Mesendoderm (in vitro differentiated cells): ENCODE measurements at regions not wholly inside any gene's neighbourhood (a gene's known extent, or its start where the extent isn't known, plus 50 kb on each side); places are given as distances from the start of the nearest gene placed in this dataset.

ENCODE experiments used
- DNase-seq: peaks from one replicate; pipeline ENCODE4 v3.0.0; 2013
- H2AK5ac ChIP-seq: 2 replicates; pipeline ENCODE4 v1.6.1; 2013; ENCODE audit warnings: low read length, inconsistent platforms
- H2BK120ac ChIP-seq: 2 replicates; pipeline ENCODE4 v1.6.1; 2013; ENCODE audit warnings: low read depth, mild to moderate bottlenecking, low read length, moderate library complexity, mixed read lengths
- H2BK15ac ChIP-seq: replicated peaks from 2 replicates; pipeline ENCODE4 v1.6.1; 2013; ENCODE audit warnings: low read depth, mild to moderate bottlenecking, moderate library complexity
- H2BK5ac ChIP-seq: 2 replicates; pipeline ENCODE4 v1.6.1; 2013; ENCODE audit warnings: low read length, inconsistent platforms
- H3K18ac ChIP-seq: 2 replicates; pipeline ENCODE4 v1.6.1; 2013; ENCODE audit warnings: mild to moderate bottlenecking, low read length, mixed read lengths
- H3K23ac ChIP-seq: one replicate; pipeline ENCODE4 v1.6.1; 2013; ENCODE audit warnings: low read length
- H3K27ac ChIP-seq: 2 replicates; pipeline ENCODE4 v1.5.1; 2013; ENCODE audit warnings: low read depth, mild to moderate bottlenecking, inconsistent platforms, low read length, moderate library complexity
- H3K27me3 ChIP-seq: 2 replicates; pipeline ENCODE4 v1.6.1; 2013; ENCODE audit warnings: low read length, control low read depth, mild to moderate bottlenecking, inconsistent platforms; ENCODE audit not compliant: insufficient read depth, poor library complexity
- H3K36me3 ChIP-seq: 2 replicates; pipeline ENCODE4 v1.6.1; 2013; ENCODE audit warnings: low read length, inconsistent platforms; ENCODE audit not compliant: control insufficient read depth, insufficient read depth
- H3K4ac ChIP-seq: one replicate; pipeline ENCODE4 v1.6.1; 2013; ENCODE audit warnings: low read depth, mild to moderate bottlenecking, low read length, moderate library complexity
- H3K4me1 ChIP-seq: 2 replicates; pipeline ENCODE4 v1.6.1; 2013; ENCODE audit warnings: low read depth, low read length, inconsistent platforms; ENCODE audit not compliant: control insufficient read depth
- H3K4me2 ChIP-seq: 2 replicates; pipeline ENCODE4 v1.6.1; 2013; ENCODE audit warnings: low read length
- H3K4me3 ChIP-seq: 2 replicates; pipeline ENCODE4 v1.5.1; 2013; ENCODE audit warnings: mild to moderate bottlenecking, low read length
- H3K56ac ChIP-seq: one replicate; pipeline ENCODE4 v1.6.1; 2013; ENCODE audit warnings: low read length
- H3K79me1 ChIP-seq: 2 replicates; pipeline ENCODE4 v1.6.1; 2013; ENCODE audit warnings: low read length, inconsistent platforms
- H3K79me2 ChIP-seq: 2 replicates; pipeline ENCODE4 v1.6.1; 2013; ENCODE audit warnings: mild to moderate bottlenecking, low read length; ENCODE audit not compliant: control insufficient read depth, insufficient read depth
- H3K9ac ChIP-seq: 2 replicates; pipeline ENCODE4 v1.6.1; 2013; ENCODE audit warnings: low read length, inconsistent platforms
- H4K5ac ChIP-seq: one replicate; pipeline ENCODE4 v1.6.1; 2013; ENCODE audit warnings: low read length
- H4K8ac ChIP-seq: one replicate; pipeline ENCODE4 v1.6.1; 2013; ENCODE audit warnings: low read depth, mild to moderate bottlenecking, control low read depth, low read length, moderate library complexity
- WGBS: extraction: QIAGEN DNeasy Blood & Tissue Kit; methylation state at CpG from one replicate; pipeline ENCODE4 v1.1.7; 2013; ENCODE audit warnings: low lambda C conversion rate, missing lambda C conversion rate; ENCODE audit not compliant: insufficient coverage; ENCODE audit errors: extremely low coverage; 5-methylcytosine and 5-hydroxymethylcytosine counted together

GRCh38 chr9:86445671-86446070, 91.5 kb upstream of the TUT7 start:
- Histone ChIP-seq H3K27ac (no peak overlapping the region), H2BK15ac (no peak overlapping the region), H4K5ac (no peak overlapping the region), H3K79me2 (no peaks in the 10 kb centered on the region), H4K8ac (no peak overlapping the region), H3K4ac (no peak overlapping the region), H3K27me3 (no peaks in the 10 kb centered on the region), H3K18ac (no peak overlapping the region), H3K4me1 (no peaks in the 10 kb centered on the region), H3K56ac (no peak overlapping the region), H2AK5ac (no peak overlapping the region), H2BK120ac (no peak overlapping the region), H2BK5ac (no peak overlapping the region), H3K23ac (no peak overlapping the region), H3K79me1 (no peaks in the 10 kb centered on the region), H3K4me2 (no peak overlapping the region), H3K9ac (no peak overlapping the region), H3K4me3 (no peak overlapping the region), H3K36me3 (no peaks in the 10 kb centered on the region)
- no peak for DNase-seq
- no CpG with 5 or more reads among the region's 1 CpG for WGBS

GRCh38 chr9:86443992-86444391, 89.8 kb upstream of the TUT7 start:
- no peak overlapping the region for H4K8ac ChIP-seq
- no peaks in the 10 kb centered on the region for H3K4me1 ChIP-seq
- H2BK5ac ChIP-seq, result no peak overlapping the region
- H3K18ac ChIP-seq, result no peak overlapping the region
- H3K4ac ChIP-seq, result no peak overlapping the region
- no peak overlapping the region for H3K27ac ChIP-seq
- no CpG with 5 or more reads among the region's 3 CpGs for WGBS
- no peaks in the 10 kb centered on the region for H3K79me1 ChIP-seq
- H3K79me2 ChIP-seq, result no peaks in the 10 kb centered on the region
- no peak overlapping the region for H3K4me3 ChIP-seq
- H3K23ac ChIP-seq, result no peak overlapping the region
- no peaks in the 10 kb centered on the region for H3K27me3 ChIP-seq
- DNase-seq, result peak; percentile 31
- no peaks in the 10 kb centered on the region for H3K36me3 ChIP-seq
- no peak overlapping the region for H2AK5ac ChIP-seq
- no peak overlapping the region for H2BK120ac ChIP-seq
- H2BK15ac ChIP-seq, result no peak overlapping the region
- no peak overlapping the region for H4K5ac ChIP-seq
- H3K56ac ChIP-seq, result no peak overlapping the region
- H3K9ac ChIP-seq, result no peak overlapping the region
- no peak overlapping the region for H3K4me2 ChIP-seq

DNA sequence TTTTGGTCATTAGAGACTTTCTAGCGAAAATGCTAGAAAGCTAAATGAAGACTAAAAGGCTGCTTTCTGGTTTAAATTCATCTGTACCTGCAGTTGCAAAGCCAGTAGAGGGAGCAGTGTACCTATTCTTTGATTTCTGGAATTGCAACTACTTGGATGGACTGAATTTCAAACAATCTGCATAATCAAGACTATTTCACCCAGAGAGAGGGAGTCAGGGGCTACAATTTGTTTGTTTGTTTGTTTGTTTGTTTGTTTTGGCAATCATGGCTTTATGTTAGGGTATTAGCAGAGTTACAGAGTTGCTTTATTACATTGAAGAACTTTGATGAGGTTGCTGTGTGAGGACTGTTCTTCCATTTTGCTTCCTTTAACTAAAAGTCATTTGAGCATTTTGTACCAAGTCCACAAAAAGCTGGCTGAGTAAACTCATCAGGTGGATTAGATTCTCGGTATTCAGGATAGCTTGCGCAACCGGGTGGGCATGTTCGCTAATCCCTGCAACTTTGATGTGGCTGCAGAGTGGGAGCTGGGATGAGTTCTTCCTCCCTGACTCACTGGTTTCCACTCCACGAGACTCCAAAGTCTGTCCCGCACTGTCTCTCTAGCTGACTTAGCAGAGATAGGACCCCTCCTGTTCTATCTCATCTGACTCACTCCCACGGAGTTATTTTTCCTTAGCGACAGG, 80.0 kb upstream of the TUT7 start:
- H2BK120ac ChIP-seq, result no peak overlapping the region
- H3K79me1 ChIP-seq, result no peaks in the 10 kb centered on the region
- H3K23ac ChIP-seq, result no peak overlapping the region
- H3K27me3 ChIP-seq, result no peaks in the 10 kb centered on the region
- no peak overlapping the region for H3K4me3 ChIP-seq
- DNase-seq, result peak; percentile 69
- WGBS, result no CpG with 5 or more reads among the region's 9 CpGs
- no peaks in the 10 kb centered on the region for H3K4me1 ChIP-seq
- H3K36me3 ChIP-seq, result no peaks in the 10 kb centered on the region
- no peak overlapping the region for H3K56ac ChIP-seq
- no peak overlapping the region for H3K27ac ChIP-seq
- no peak overlapping the region for H2AK5ac ChIP-seq
- H3K4ac ChIP-seq, result no peak overlapping the region
- H3K4me2 ChIP-seq, result no peak overlapping the region
- H3K9ac ChIP-seq, result no peak overlapping the region
- H3K18ac ChIP-seq, result no peak overlapping the region
- H4K8ac ChIP-seq, result no peak overlapping the region
- no peaks in the 10 kb centered on the region for H3K79me2 ChIP-seq
- H4K5ac ChIP-seq, result no peak overlapping the region
- H2BK5ac ChIP-seq, result no peak overlapping the region
- H2BK15ac ChIP-seq, result no peak overlapping the region

DNA sequence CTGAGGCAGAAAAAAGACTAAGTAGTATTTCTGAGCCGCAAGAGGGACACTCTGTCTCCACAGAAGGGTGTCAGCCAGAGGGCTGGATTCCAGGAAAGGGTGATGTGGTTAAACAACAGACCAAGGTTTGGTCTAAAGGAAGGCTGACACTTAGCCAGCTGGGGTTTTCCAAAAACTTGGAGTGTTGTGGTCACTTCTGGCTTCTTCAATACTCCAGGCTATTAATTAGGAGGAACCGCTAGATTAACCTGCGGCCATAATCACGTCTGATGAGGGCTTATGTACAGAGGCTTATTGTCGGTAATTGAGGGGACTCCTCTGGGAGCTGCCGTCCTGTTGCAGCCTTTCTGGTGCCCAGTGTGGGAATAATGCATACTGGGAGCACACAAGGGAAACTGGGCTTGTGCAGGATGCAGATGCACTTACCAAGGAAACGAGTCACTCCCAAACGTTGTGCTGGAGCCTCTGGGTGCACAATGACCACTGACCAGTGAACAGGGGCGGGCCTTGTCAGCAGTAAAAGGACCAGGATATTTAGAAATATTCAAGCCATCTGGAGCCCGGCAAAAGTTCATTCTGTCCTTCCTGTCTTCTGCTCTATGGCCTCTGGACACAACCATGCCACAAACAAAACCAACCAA, 70.2 kb upstream of the TUT7 start:
- no peak overlapping the region for H3K4ac ChIP-seq
- no peak overlapping the region for H2BK15ac ChIP-seq
- H2BK5ac ChIP-seq, result no peak overlapping the region
- no peak overlapping the region for H3K9ac ChIP-seq
- H3K18ac ChIP-seq, result no peak overlapping the region
- no peak overlapping the region for H3K4me2 ChIP-seq
- H3K79me1 ChIP-seq, result no peaks in the 10 kb centered on the region
- H2AK5ac ChIP-seq, result no peak overlapping the region
- H4K8ac ChIP-seq, result no peak overlapping the region
- no peaks in the 10 kb centered on the region for H3K79me2 ChIP-seq
- H3K4me1 ChIP-seq, result no peaks in the 10 kb centered on the region
- WGBS, result no CpG with 5 or more reads among the region's 10 CpGs
- H3K56ac ChIP-seq, result no peak overlapping the region
- H3K27ac ChIP-seq, result no peak overlapping the region
- no peak overlapping the region for H2BK120ac ChIP-seq
- no peak for DNase-seq
- no peak overlapping the region for H4K5ac ChIP-seq
- H3K23ac ChIP-seq, result no peak overlapping the region
- H3K4me3 ChIP-seq, result no peak overlapping the region
- no peaks in the 10 kb centered on the region for H3K36me3 ChIP-seq
- H3K27me3 ChIP-seq, result no peaks in the 10 kb centered on the region

- H2AK5ac ChIP-seq, result no peak overlapping the region
- no peak overlapping the region for H2BK5ac ChIP-seq
- no peak overlapping the region for H3K23ac ChIP-seq
- peaks cover 8% of the 10 kb centered on the region for H3K27me3 ChIP-seq
- no peaks in the 10 kb centered on the region for H3K36me3 ChIP-seq
- H3K4me3 ChIP-seq, result no peak overlapping the region
- no peak overlapping the region for H3K4ac ChIP-seq
- no peak overlapping the region for H2BK120ac ChIP-seq
- H3K18ac ChIP-seq, result no peak overlapping the region
- H3K79me1 ChIP-seq, result no peaks in the 10 kb centered on the region
- H3K4me2 ChIP-seq, result no peak overlapping the region
- no peak overlapping the region for H3K27ac ChIP-seq
- WGBS, result no CpG with 5 or more reads among the region's 10 CpGs
- no peak overlapping the region for H4K5ac ChIP-seq
- no peaks in the 10 kb centered on the region for H3K4me1 ChIP-seq
- H3K9ac ChIP-seq, result no peak overlapping the region
- H3K79me2 ChIP-seq, result no peaks in the 10 kb centered on the region
- no peak overlapping the region for H3K56ac ChIP-seq
- H2BK15ac ChIP-seq, result no peak overlapping the region
- DNase-seq, result peak; percentile 30
- H4K8ac ChIP-seq, result no peak overlapping the region
These were observed 60.0 kb upstream of the TUT7 start for GRCh38 chr9:86413971-86414880.
